ENCODE measurements at regions not wholly inside any gene's neighbourhood (a gene's known extent, or its start where the extent isn't known, plus 50 kb on each side); places are given as distances from the start of the nearest gene placed in this dataset.

DNA sequence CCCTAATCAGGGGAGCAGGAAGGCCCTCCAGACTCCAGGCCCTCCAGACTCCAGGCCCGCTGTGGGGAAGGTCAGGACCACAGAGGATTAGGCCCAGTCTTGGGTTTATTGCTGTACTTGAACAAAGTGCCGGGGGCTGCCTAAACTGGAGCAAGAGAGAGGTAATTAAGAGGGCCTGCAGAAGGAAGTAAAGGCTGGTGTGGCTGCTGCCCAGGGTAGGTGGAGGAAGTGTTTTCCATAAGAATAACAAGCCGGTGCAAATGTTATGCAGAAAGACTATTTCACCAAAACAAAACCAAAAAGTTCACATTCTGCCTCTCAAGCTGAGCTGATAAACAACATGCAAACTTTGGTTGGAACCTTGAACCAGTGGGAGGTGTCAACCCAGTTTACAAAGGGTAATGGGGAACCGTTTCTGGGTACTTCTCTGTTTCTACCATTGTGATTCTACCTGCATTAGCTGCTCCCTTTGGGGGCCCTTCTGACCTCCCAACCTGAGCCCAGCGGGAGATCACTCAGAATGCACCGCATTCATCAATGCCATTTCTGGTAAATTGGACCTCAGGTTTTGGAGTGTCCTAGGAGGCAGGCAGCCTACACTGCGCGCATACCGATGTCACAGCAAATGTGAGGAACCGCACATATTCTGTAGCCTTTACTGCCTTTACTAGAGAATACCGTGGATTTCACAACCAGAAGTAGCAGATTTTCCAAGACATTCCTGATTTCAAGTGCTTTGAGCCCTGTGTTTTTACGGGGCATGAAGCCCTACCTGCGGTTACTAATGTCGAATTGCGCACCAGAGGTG lies 59.7 kb upstream of the BCOR start (continued):
- TF ChIP-seq, protein P1, sequence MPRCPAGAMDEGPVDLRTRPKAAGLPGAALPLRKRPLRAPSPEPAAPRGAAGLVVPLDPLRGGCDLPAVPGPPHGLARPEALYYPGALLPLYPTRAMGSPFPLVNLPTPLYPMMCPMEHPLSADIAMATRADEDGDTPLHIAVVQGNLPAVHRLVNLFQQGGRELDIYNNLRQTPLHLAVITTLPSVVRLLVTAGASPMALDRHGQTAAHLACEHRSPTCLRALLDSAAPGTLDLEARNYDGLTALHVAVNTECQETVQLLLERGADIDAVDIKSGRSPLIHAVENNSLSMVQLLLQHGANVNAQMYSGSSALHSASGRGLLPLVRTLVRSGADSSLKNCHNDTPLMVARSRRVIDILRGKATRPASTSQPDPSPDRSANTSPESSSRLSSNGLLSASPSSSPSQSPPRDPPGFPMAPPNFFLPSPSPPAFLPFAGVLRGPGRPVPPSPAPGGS (CRISPR knock-in tag; IDR thresholded peaks at IDR 0.05): no peak
- TF ChIP-seq TIGD3 (CRISPR knock-in tag; IDR thresholded peaks at IDR 0.05; ENCODE audit: borderline replicate concordance) (no peak), ELF1 (CRISPR knock-in tag; IDR thresholded peaks at IDR 0.05) (no peak), SOX13 (IDR thresholded peaks at IDR 0.05) (no peak), SOX13 (CRISPR knock-in tag; conservative IDR thresholded peaks at IDR 0.05 in 1 of 2, IDR thresholded peaks at IDR 0.05 in 1 of 2) (0 out of 4 replicates have a peak, but pooled peaks of 1 of the 2 experiments have one; percentile 14), ZNF160 (CRISPR knock-in tag; IDR thresholded peaks at IDR 0.05) (no peak), GATAD1 (CRISPR knock-in tag; IDR thresholded peaks at IDR 0.05) (no peak), SAP130 (CRISPR knock-in tag; IDR thresholded peaks at IDR 0.05; ENCODE audit: low read depth) (peak; percentile 47), ZBTB7A (CRISPR knock-in tag; IDR thresholded peaks at IDR 0.05) (no peak), CBFB (CRISPR knock-in tag; IDR thresholded peaks at IDR 0.05) (no peak), RORA (CRISPR knock-in tag; IDR thresholded peaks at IDR 0.05) (no peak), FOXP1 (IDR thresholded peaks at IDR 0.05) (no peak), FOXP1 (CRISPR knock-in tag; IDR thresholded peaks at IDR 0.05) (peak; percentile 20; the same call in 1 of the 2 replicates), ZC3H13 (CRISPR knock-in tag; IDR thresholded peaks at IDR 0.05) (0 out of 2 replicates have a peak, but pooled peaks have one; percentile 10), SMYD3 (CRISPR knock-in tag; IDR thresholded peaks at IDR 0.05) (no peak), POLR2AphosphoS5 (IDR thresholded peaks at IDR 0.05; ENCODE audit: low read depth, low read length) (no peak), ZNF296 (CRISPR knock-in tag; conservative IDR thresholded peaks at IDR 0.05) (no peak), SMAD1 (CRISPR knock-in tag; IDR thresholded peaks at IDR 0.05; ENCODE audit: borderline replicate concordance, low read depth) (no peak), HDAC1 (CRISPR knock-in tag; IDR thresholded peaks at IDR 0.05) (0 out of 2 replicates have a peak, but pooled peaks have one; percentile 8), HCFC1 (IDR thresholded peaks at IDR 0.05; ENCODE audit: low read depth, low read length) (no peak), ZFX (CRISPR knock-in tag; IDR thresholded peaks at IDR 0.05; ENCODE audit: low read depth) (peak; percentile 35; the same call in 1 of the 2 replicates), PHB2 (IDR thresholded peaks at IDR 0.05; ENCODE audit: partially characterized antibody) (no peak), PTBP1 (IDR thresholded peaks at IDR 0.05; ENCODE audit: low read depth, low read length, poor library complexity, severe bottlenecking) (no peak), ATRX (CRISPR knock-in tag; IDR thresholded peaks at IDR 0.05; ENCODE audit: borderline replicate concordance) (no peak), STAT5B (CRISPR knock-in tag; IDR thresholded peaks at IDR 0.05) (no peak), TEAD2 (CRISPR knock-in tag; IDR thresholded peaks at IDR 0.05) (no peak)
- TF ChIP-seq, protein P2, sequence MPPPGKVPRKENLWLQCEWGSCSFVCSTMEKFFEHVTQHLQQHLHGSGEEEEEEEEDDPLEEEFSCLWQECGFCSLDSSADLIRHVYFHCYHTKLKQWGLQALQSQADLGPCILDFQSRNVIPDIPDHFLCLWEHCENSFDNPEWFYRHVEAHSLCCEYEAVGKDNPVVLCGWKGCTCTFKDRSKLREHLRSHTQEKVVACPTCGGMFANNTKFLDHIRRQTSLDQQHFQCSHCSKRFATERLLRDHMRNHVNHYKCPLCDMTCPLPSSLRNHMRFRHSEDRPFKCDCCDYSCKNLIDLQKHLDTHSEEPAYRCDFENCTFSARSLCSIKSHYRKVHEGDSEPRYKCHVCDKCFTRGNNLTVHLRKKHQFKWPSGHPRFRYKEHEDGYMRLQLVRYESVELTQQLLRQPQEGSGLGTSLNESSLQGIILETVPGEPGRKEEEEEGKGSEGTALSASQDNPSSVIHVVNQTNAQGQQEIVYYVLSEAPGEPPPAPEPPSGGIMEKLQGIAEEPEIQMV (CRISPR knock-in tag; IDR thresholded peaks at IDR 0.05; ENCODE audit: low read depth): no peak
- TF ChIP-seq, protein P3, sequence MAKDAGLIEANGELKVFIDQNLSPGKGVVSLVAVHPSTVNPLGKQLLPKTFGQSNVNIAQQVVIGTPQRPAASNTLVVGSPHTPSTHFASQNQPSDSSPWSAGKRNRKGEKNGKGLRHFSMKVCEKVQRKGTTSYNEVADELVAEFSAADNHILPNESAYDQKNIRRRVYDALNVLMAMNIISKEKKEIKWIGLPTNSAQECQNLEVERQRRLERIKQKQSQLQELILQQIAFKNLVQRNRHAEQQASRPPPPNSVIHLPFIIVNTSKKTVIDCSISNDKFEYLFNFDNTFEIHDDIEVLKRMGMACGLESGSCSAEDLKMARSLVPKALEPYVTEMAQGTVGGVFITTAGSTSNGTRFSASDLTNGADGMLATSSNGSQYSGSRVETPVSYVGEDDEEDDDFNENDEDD (CRISPR knock-in tag; IDR thresholded peaks at IDR 0.05; ENCODE audit: borderline replicate concordance): no peak

Data from HepG2 (cell line).